Neuron (in vitro differentiated cells): ENCODE measurements at regions not wholly inside any gene's neighbourhood (a gene's known extent, or its start where the extent isn't known, plus 50 kb on each side); places are given as distances from the start of the nearest gene placed in this dataset.

Experiments
- H2AFZ ChIP-seq: one replicate; pipeline ENCODE4 v1.6.1; 2013; ENCODE audit warnings: low read depth, mild to moderate bottlenecking, inconsistent platforms, low read length, moderate library complexity
- H3K27me3 ChIP-seq: one replicate; pipeline ENCODE4 v1.6.1; 2013; ENCODE audit warnings: low read length; ENCODE audit not compliant: insufficient read depth
- H3K36me3 ChIP-seq: one replicate; pipeline ENCODE4 v1.6.1; 2013; ENCODE audit warnings: low read length; ENCODE audit not compliant: insufficient read depth
- H3K4me1 ChIP-seq: one replicate; pipeline ENCODE4 v1.6.1; 2013; ENCODE audit warnings: low read length; ENCODE audit not compliant: insufficient read depth
- H3K4me3 ChIP-seq: 2 replicates; pipeline ENCODE4 v1.5.1; 2013; ENCODE audit warnings: mild to moderate bottlenecking, low read length, moderate library complexity
- H3K9me3 ChIP-seq: one replicate; pipeline ENCODE4 v1.6.1; 2013; ENCODE audit warnings: low read length

- H3K27me3 ChIP-seq = no peaks in the 10 kb centered on the region
- no peaks in the 10 kb centered on the region for H3K9me3 ChIP-seq
- H3K4me1 ChIP-seq = peaks cover 3% of the 10 kb centered on the region
- no peak overlapping the region for H2AFZ ChIP-seq
- H3K4me3 ChIP-seq = no peak overlapping the region
- H3K36me3 ChIP-seq = no peaks in the 10 kb centered on the region
Measured at GRCh38 chr9:13677801-13678200, 398.3 kb upstream of the MPDZ start.

DNA sequence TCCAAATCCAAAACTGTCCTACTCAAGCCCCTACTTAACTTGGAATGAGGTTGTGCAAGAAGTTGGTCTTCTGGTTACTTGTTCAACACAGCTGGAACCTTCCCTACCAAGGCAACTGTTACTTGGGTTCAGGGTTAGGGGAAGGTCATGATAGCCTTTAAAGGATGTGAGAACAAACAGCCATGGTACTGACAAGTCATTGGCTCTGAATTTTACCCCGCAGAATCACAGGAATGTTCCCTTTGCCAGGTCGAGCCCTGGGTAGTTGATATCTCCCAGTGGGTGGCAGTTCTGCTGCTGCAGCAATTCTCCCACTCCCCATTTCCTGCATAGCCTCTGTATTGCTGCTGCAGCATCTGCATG is 396.1 kb upstream of the MPDZ start:
- H3K4me1 ChIP-seq = peaks cover 3% of the 10 kb centered on the region
- H3K9me3 ChIP-seq = no peaks in the 10 kb centered on the region
- no peak overlapping the region for H3K4me3 ChIP-seq
- no peaks in the 10 kb centered on the region for H3K36me3 ChIP-seq
- H3K27me3 ChIP-seq = no peaks in the 10 kb centered on the region
- H2AFZ ChIP-seq = no peak overlapping the region

GRCh38 chr9:13674926-13675637 is 395.6 kb upstream of the MPDZ start:
- Histone ChIP-seq H3K36me3 (no peaks in the 10 kb centered on the region), H2AFZ (no peak overlapping the region), H3K4me3 (no peak overlapping the region), H3K9me3 (no peaks in the 10 kb centered on the region), H3K27me3 (no peaks in the 10 kb centered on the region), H3K4me1 (peaks cover 3% of the 10 kb centered on the region)

DNA sequence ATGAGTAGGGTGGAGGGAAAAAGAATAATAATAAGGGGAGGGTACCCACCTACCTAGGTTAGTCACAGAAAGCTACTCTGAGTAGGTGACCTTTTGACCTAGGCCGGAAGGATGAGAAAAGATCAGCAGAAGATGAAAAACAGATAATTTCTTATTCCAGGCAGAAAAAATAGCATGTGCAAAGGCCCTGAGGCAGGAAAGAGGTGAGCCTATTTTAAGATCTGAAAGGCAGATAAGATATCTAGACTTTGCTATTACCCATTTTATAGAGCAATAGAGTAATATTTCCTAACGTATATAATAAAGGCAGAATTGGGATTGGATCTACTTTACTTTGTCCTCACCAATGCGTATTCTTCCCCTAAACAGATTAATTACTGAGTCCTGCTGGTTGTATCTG is 393.9 kb upstream of the MPDZ start:
- H3K27me3 ChIP-seq = no peaks in the 10 kb centered on the region
- no peaks in the 10 kb centered on the region for H3K9me3 ChIP-seq
- no peaks in the 10 kb centered on the region for H3K36me3 ChIP-seq

GRCh38 chr9:13665418-13666066 is 386.1 kb upstream of the MPDZ start:
- H3K27me3 ChIP-seq = no peaks in the 10 kb centered on the region
- H3K36me3 ChIP-seq = no peaks in the 10 kb centered on the region
- no peak overlapping the region for H2AFZ ChIP-seq
- no peaks in the 10 kb centered on the region for H3K4me1 ChIP-seq
- H3K4me3 ChIP-seq = no peak overlapping the region
- H3K9me3 ChIP-seq = no peaks in the 10 kb centered on the region

More for the DNA sequence above, 393.9 kb upstream of the MPDZ start:
- peaks cover 3% of the 10 kb centered on the region for H3K4me1 ChIP-seq
- H3K4me3 ChIP-seq = no peak overlapping the region
- no peak overlapping the region for H2AFZ ChIP-seq

DNA sequence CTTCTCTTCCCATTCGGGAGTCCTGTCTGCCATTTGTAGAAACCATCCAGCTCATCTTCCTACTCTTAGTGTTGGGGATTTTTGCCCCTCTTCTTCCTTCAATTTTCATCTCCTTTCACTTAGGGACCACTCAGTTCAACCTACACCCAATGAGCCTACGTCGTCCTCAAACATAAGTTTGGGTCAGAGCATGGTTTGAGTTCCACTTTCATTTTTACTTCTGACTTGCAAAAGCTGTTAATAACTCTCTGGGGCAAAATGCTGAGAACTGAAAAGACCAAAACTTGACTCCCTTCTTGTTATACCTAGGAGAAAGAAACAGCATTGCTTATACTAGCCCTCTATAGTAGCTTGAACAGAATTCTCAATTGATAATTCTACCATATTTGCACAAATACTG is 381.5 kb upstream of the MPDZ start:
- Histone ChIP-seq H3K27me3 (no peaks in the 10 kb centered on the region), H3K4me3 (no peak overlapping the region), H3K36me3 (no peaks in the 10 kb centered on the region), H3K4me1 (no peaks in the 10 kb centered on the region), H3K9me3 (no peaks in the 10 kb centered on the region), H2AFZ (no peak overlapping the region)

DNA sequence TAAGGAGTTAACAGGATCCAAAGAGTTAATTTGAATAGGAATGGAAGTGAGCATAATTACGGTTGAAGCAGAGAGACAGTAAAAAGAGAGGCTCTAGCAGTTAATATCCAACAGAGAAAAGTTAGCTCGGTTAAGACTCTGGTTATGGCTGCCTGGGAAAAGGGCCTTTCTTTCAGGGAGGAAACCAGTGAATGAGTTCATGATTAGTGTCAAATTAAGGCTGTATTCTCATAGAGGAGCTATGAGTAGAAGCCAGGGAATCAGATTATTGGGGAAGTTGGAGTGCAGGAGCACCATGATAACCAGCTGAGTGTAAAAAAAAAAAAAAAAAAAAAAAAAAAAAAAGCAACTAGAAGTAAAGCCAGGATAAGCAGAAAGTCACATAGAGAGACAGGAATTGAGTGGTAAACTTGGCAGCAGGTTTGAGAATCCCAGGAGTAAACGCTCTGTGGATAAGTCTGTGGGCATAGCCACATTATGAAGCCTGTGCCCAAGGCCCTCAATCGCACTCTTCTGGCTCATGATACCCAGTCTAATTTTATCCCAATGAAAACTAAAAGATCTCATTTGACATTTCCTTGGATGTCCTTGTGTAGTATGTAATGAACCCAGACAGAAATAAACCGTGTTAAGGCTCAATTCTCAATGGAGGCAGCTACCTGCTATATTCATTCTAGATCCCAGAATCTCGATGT is 372.6 kb upstream of the MPDZ start:
- H3K9me3 ChIP-seq = peaks cover 3% of the 10 kb centered on the region
- no peaks in the 10 kb centered on the region for H3K36me3 ChIP-seq
- H3K27me3 ChIP-seq = no peaks in the 10 kb centered on the region
- H3K4me1 ChIP-seq = no peaks in the 10 kb centered on the region
- H3K4me3 ChIP-seq = no peak overlapping the region
- no peak overlapping the region for H2AFZ ChIP-seq

DNA sequence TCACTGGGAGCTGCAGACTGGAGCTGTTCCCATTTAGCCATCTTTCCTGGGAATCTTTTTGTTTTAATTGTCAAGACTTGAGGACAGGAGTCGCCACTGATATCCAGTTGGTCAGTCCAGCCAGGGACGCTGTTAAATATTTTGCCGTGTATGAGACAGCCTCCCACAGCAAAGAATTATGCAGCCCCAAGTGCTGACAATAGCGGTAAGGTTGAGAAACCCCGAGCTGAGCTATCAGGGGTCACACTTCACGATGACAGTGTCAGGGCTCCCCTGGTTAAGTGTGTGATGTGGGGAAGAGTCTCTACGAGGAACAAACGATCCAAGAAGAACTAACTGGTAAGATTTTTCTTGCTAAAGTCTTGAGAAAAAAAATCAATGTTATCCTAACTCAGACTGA is 372.0 kb upstream of the MPDZ start:
- Histone ChIP-seq H3K4me1 (no peaks in the 10 kb centered on the region), H3K4me3 (no peak overlapping the region), H3K36me3 (no peaks in the 10 kb centered on the region), H2AFZ (no peak overlapping the region), H3K27me3 (no peaks in the 10 kb centered on the region), H3K9me3 (peaks cover 3% of the 10 kb centered on the region)

- no peaks in the 10 kb centered on the region for H3K36me3 ChIP-seq
- H3K9me3 ChIP-seq = peaks cover 3% of the 10 kb centered on the region
- no peak overlapping the region for H2AFZ ChIP-seq
- H3K4me3 ChIP-seq = no peak overlapping the region
- H3K4me1 ChIP-seq = no peaks in the 10 kb centered on the region
- no peaks in the 10 kb centered on the region for H3K27me3 ChIP-seq
Measured at GRCh38 chr9:13648676-13649075, 369.2 kb upstream of the MPDZ start.

- Histone ChIP-seq H3K9me3 (peaks cover 3% of the 10 kb centered on the region), H3K4me1 (no peaks in the 10 kb centered on the region), H3K36me3 (no peaks in the 10 kb centered on the region), H2AFZ (no peak overlapping the region), H3K4me3 (no peak overlapping the region), H3K27me3 (no peaks in the 10 kb centered on the region)
Measured at GRCh38 chr9:13648068-13648467, 368.6 kb upstream of the MPDZ start.

DNA sequence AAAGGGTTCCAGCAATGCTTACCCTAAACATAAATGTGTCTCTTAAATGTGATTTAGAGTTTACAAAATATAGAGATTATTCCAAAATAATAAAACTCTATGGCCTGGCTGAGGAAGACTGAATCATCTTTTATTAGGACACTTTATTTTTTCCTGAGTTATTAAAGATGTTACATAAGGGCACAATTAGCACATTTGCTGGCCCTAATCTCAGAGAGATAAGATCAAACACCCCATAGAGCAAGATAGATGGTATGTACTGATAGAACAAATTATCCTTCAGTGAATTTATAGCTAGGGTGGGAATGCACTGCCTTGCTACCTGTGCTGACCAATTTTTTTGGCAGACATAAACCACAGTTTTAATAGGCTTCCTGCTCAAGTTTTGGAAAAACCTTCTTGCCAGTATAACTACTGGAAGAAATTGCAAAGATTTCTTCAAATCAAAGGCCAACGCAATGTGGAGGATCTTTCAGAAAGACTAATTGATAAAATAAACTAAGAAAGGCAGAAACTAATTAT is 367.1 kb upstream of the MPDZ start:
- H3K36me3 ChIP-seq = no peaks in the 10 kb centered on the region
- H3K27me3 ChIP-seq = no peaks in the 10 kb centered on the region
- H3K4me3 ChIP-seq = no peak overlapping the region
- peaks cover 3% of the 10 kb centered on the region for H3K9me3 ChIP-seq
- H2AFZ ChIP-seq = no peak overlapping the region
- no peaks in the 10 kb centered on the region for H3K4me1 ChIP-seq

GRCh38 chr9:13645557-13645956 is 366.1 kb upstream of the MPDZ start:
- Histone ChIP-seq H2AFZ (no peak overlapping the region), H3K4me1 (no peaks in the 10 kb centered on the region), H3K9me3 (peaks cover 5% of the 10 kb centered on the region), H3K36me3 (no peaks in the 10 kb centered on the region), H3K4me3 (no peak overlapping the region), H3K27me3 (no peaks in the 10 kb centered on the region)

DNA sequence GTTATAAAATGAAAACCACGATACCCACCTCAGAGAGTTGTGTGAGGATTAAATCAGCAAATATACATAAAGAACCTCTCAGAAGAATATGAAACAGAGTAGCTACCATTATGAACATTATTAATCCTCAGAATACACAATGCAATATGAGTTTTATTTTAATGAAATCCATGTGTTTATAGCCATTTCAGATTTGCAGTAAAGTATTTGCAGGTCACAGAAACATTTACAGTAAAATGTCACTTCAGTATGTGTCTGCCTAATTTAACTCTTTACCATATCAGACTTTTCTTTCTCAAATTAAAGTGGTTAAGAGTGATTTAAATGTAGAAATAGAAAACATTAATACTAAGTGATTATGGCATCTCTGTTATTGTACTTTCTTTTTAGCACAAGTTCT is 365.2 kb upstream of the MPDZ start:
- H3K4me1 ChIP-seq = no peaks in the 10 kb centered on the region
- no peak overlapping the region for H2AFZ ChIP-seq
- no peaks in the 10 kb centered on the region for H3K36me3 ChIP-seq
- H3K4me3 ChIP-seq = no peak overlapping the region
- H3K27me3 ChIP-seq = no peaks in the 10 kb centered on the region
- H3K9me3 ChIP-seq = peaks cover 5% of the 10 kb centered on the region
